ENCODE measurements at regions not wholly inside any gene's neighbourhood (a gene's known extent, or its start where the extent isn't known, plus 50 kb on each side); places are given as distances from the start of the nearest gene placed in this dataset.

DNA sequence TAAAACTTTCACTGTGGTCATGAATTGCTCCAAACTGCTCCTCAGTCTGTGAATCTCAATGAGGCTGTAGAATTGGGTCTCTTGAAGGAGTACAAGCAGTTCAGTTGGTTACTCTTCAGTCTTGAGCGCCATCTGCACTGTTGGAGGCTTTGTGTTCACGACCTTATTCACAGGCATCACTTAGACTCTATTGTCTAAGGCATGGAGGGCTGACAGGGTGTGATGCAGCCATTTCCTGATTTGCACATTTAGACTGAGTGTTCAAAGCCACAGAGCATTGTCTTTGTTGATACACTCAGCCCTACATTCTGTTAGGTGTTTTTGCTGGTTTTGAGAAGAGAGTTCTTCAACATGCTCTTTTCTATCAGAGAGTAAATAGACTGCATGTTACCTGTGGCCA is 355.9 kb upstream of the RIOK2 start:
- no peak overlapping the region for H4K91ac ChIP-seq (ENCODE audit: insufficient read depth, low read depth, low read length)
- no peak overlapping the region for H3K4ac ChIP-seq (ENCODE audit: low read depth, low read length)
- H4K20me1 ChIP-seq (ENCODE audit: insufficient read depth, low read length) = no peaks in the 10 kb centered on the region
- no peak overlapping the region for H3K27ac ChIP-seq (ENCODE audit: insufficient read depth, low read length)
- no peak overlapping the region for H2BK20ac ChIP-seq (ENCODE audit: low read depth, low read length)
- no peak overlapping the region for H2BK5ac ChIP-seq (ENCODE audit: low read depth, low read length, poor library complexity, severe bottlenecking)
- H2AK9ac ChIP-seq (replicated peaks; ENCODE audit: low read depth, low read length, poor library complexity) = no peak overlapping the region
- H3K9me1 ChIP-seq (ENCODE audit: insufficient read depth, low read length) = no peaks in the 10 kb centered on the region
- no TSS peak for BruUV-seq (replicated peaks)
- H2BK15ac ChIP-seq (ENCODE audit: low read depth, low read length) = no peak overlapping the region
- no peak overlapping the region for H2BK120ac ChIP-seq (ENCODE audit: low read depth, low read length)
- no peak overlapping the region for H3K56ac ChIP-seq (ENCODE audit: extremely low read depth, insufficient read depth, low read length)
- TF ChIP-seq NFE2L2 (IDR thresholded peaks at IDR 0.05; ENCODE audit: low read depth, low read length) (no peak), FOS (IDR thresholded peaks at IDR 0.05; ENCODE audit: low read depth, low read length) (no peak), RCOR1 (IDR thresholded peaks at IDR 0.05; ENCODE audit: insufficient replicate concordance, low read length) (no peak)
- no peak overlapping the region for H2AFZ ChIP-seq (replicated peaks; ENCODE audit: low read length, poor library complexity)
- no peaks in the 10 kb centered on the region for H3K9me3 ChIP-seq (ENCODE audit: control insufficient read depth, insufficient read depth, low read length)
- in situ Hi-C loops (cut with MboI; ENCODE audit: low sequenced_read_pairs) = loop anchor here (25.0 kb wide), 1 partner anchor 1248 kb away; no protein-coding TSS in a partner anchor
- intact Hi-C loops (cut with micrococcal nuclease) = loop anchor here (5.0 kb wide), 1 partner anchor 48 kb away; no protein-coding TSS in a partner anchor
- H3K27me3 ChIP-seq (ENCODE audit: control insufficient read depth, insufficient read depth, low read length) = no peaks in the 10 kb centered on the region; the same call in none of the 2 replicates
- no peak overlapping the region for H3K23ac ChIP-seq (ENCODE audit: low read depth, low read length)
- no peaks in the 10 kb centered on the region for H3K36me3 ChIP-seq (ENCODE audit: control insufficient read depth, insufficient read depth, low read length)
- CTCF ChIA-PET = no interaction called here
- H3K4me3 ChIP-seq (ENCODE audit: insufficient read depth, low read depth, low read length) = no peak overlapping the region
- H4K8ac ChIP-seq (ENCODE audit: low read depth in 2 of 2, low read length in 2 of 2) = no peak overlapping the region
- H3K18ac ChIP-seq (ENCODE audit: low read depth, low read length) = no peak overlapping the region
- dilution Hi-C loops (cut with HindIII; ENCODE audit: low sequenced_read_pairs, unreplicated experiment) = no loop called here
- H3K4me1 ChIP-seq (ENCODE audit: control insufficient read depth, insufficient read depth, low read length) = no peaks in the 10 kb centered on the region; the same call in 1 of the 2 replicates
- no peak overlapping the region for H4K5ac ChIP-seq (ENCODE audit: low read depth, low read length)
- H3K4me2 ChIP-seq (ENCODE audit: low read depth, low read length) = no peak overlapping the region
- DNase-seq = no peak
- H3K9ac ChIP-seq (ENCODE audit: low read depth, low read length) = no peak overlapping the region
- WGBS, 2 experiments (ENCODE audit: extremely low coverage in 2 of 2, insufficient read length in 1 of 2) = no CpG with 5 or more reads among the region's 2 CpGs
- H3K79me1 ChIP-seq (ENCODE audit: low read depth in 1 of 2, low read length in 2 of 2) = no peaks in the 10 kb centered on the region
- ATAC-seq (ENCODE audit: low read depth) = no peak
- H3K14ac ChIP-seq (replicated peaks; ENCODE audit: low read depth, low read length) = no peak overlapping the region
- H2AK5ac ChIP-seq (ENCODE audit: low read depth, low read length) = no peak overlapping the region
- POLR2A ChIA-PET (ENCODE audit: unreplicated experiment) = no interaction called here
